ENCODE measurements at regions not wholly inside any gene's neighbourhood (a gene's known extent, or its start where the extent isn't known, plus 50 kb on each side); places are given as distances from the start of the nearest gene placed in this dataset.
"Not testable (repeated sequence)": the region's sequence is repeated elsewhere in the genome, so short reads cannot be mapped to it uniquely, and the experiment has no call there.

DNA sequence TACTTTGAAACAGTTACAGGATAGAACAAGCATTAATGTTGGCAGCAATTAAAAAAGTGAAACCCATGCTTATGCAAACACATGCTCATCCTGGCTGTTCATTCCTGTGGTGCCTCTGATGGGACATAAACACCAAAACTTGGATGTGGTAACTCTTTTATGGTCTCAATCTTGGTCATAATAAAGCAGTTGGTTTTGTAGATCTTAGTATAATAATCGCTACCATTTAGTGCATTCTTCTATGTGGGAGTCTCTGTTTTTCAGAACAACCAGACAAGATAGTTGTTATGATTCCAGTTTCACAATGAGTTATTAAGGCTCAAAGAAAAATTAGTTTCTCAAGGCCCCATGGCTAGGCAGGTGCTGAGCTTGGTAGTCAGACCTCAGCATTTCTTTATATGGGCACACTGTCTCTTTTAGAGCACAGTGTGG lies 184.0 kb downstream of the UTRN start:
- peaks cover 30% of the 10 kb centered on the region for H3K36me3 Mint-ChIP-seq (ENCODE audit: unreplicated experiment)
- DNase-seq (ENCODE audit: extremely low spot score, unreplicated experiment) = no peak
- no peaks in the 10 kb centered on the region for H3K4me1 Mint-ChIP-seq (ENCODE audit: unreplicated experiment)
- TF ChIP-seq, protein P1, sequence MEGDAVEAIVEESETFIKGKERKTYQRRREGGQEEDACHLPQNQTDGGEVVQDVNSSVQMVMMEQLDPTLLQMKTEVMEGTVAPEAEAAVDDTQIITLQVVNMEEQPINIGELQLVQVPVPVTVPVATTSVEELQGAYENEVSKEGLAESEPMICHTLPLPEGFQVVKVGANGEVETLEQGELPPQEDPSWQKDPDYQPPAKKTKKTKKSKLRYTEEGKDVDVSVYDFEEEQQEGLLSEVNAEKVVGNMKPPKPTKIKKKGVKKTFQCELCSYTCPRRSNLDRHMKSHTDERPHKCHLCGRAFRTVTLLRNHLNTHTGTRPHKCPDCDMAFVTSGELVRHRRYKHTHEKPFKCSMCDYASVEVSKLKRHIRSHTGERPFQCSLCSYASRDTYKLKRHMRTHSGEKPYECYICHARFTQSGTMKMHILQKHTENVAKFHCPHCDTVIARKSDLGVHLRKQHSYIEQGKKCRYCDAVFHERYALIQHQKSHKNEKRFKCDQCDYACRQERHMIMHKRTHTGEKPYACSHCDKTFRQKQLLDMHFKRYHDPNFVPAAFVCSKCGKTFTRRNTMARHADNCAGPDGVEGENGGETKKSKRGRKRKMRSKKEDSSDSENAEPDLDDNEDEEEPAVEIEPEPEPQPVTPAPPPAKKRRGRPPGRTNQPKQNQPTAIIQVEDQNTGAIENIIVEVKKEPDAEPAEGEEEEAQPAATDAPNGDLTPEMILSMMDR (IDR thresholded peaks at IDR 0.05) = no peak
- no peaks in the 10 kb centered on the region for H3K27me3 Mint-ChIP-seq (ENCODE audit: unreplicated experiment)
- H3K9me3 Mint-ChIP-seq (ENCODE audit: unreplicated experiment) = no peaks in the 10 kb centered on the region
- no peak overlapping the region for H3K27ac Mint-ChIP-seq (ENCODE audit: unreplicated experiment)
- H3K4me3 Mint-ChIP-seq (ENCODE audit: unreplicated experiment) = no peak overlapping the region

DNA sequence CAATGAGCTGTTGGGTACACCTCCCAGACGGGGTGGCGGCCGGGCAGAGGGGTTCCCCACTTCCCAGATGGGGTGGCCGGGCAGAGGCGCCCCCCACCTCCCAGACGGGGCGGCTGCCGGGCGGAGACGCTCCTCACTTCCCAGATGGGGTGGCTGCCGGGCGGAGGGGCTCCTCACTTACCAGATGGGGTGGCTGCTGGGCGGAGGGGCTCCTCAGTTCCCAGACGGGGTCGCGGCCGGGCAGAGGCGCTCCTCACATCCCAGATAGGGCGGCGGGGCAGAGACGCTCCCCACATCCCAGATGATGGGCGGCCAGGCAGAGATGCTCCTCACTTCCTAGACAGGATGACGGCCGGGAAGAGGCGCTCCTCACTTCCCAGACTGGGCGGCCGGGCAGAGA lies 185.1 kb downstream of the UTRN start:
- H3K4me3 Mint-ChIP-seq (ENCODE audit: unreplicated experiment); H3K9me3 Mint-ChIP-seq (ENCODE audit: unreplicated experiment); H3K27ac Mint-ChIP-seq (ENCODE audit: unreplicated experiment); DNase-seq (ENCODE audit: extremely low spot score, unreplicated experiment); H3K4me1 Mint-ChIP-seq (ENCODE audit: unreplicated experiment); H3K27me3 Mint-ChIP-seq (ENCODE audit: unreplicated experiment): not testable (repeated sequence)
- peaks cover 29% of the 10 kb centered on the region for H3K36me3 Mint-ChIP-seq (ENCODE audit: unreplicated experiment)

DNA sequence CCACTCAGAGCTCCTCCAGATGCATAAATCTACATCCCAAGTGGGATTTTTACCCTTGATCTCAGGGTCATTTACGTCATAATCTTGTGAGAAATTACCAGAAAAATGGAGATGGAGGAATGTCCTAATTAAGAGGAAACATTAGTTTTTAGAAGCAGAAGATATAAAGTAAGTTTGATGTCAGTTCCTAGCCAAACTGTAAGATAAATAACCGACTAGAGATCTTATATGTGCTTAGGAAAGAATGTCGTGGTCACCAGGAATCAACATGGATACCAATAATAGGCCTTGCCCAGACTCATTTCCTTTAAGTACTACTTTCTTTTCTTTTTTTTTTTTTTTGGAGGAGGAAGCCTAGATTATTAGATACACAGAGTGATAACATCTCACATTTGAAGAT lies 186.9 kb downstream of the UTRN start:
- DNase-seq (ENCODE audit: extremely low spot score, unreplicated experiment) = no peak

DNA sequence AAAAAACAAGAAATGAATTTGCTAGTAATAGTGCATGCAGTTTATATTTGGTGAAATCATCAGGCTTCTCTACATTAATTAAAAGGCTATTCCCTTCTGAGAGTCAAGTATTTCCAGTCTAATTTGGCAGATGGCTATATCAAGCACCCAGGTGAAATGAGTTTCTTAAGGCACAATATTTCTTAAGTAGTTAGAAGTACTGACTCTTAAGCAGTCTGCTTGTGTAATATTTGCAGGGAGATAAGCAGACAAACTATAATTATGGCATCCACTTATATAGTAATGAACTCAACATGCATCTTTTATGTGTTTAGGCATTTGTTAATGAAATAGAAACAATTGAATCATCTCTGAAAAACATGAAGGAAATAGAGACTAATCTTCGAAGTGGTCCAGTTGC lies 189.2 kb downstream of the UTRN start:
- H3K27me3 Mint-ChIP-seq (ENCODE audit: unreplicated experiment) = no peaks in the 10 kb centered on the region
- TF ChIP-seq, protein P1 (IDR thresholded peaks at IDR 0.05) = no peak
- no peak for DNase-seq (ENCODE audit: extremely low spot score, unreplicated experiment)
- peaks cover 35% of the 10 kb centered on the region for H3K36me3 Mint-ChIP-seq (ENCODE audit: unreplicated experiment)
- H3K27ac Mint-ChIP-seq (ENCODE audit: unreplicated experiment) = no peak overlapping the region
- H3K9me3 Mint-ChIP-seq (ENCODE audit: unreplicated experiment) = no peaks in the 10 kb centered on the region
- H3K4me1 Mint-ChIP-seq (ENCODE audit: unreplicated experiment) = peaks cover 16% of the 10 kb centered on the region
- H3K4me3 Mint-ChIP-seq (ENCODE audit: unreplicated experiment) = no peak overlapping the region

More for the DNA sequence above, 186.9 kb downstream of the UTRN start:
- no peaks in the 10 kb centered on the region for H3K9me3 Mint-ChIP-seq (ENCODE audit: unreplicated experiment)
- H3K4me1 Mint-ChIP-seq (ENCODE audit: unreplicated experiment) = peaks cover 3% of the 10 kb centered on the region
- H3K27ac Mint-ChIP-seq (ENCODE audit: unreplicated experiment) = peak overlapping the region; percentile 3
- TF ChIP-seq, protein P1 (IDR thresholded peaks at IDR 0.05) = no peak
- peaks cover 37% of the 10 kb centered on the region for H3K36me3 Mint-ChIP-seq (ENCODE audit: unreplicated experiment)
- H3K4me3 Mint-ChIP-seq (ENCODE audit: unreplicated experiment) = no peak overlapping the region
- no peaks in the 10 kb centered on the region for H3K27me3 Mint-ChIP-seq (ENCODE audit: unreplicated experiment)

DNA sequence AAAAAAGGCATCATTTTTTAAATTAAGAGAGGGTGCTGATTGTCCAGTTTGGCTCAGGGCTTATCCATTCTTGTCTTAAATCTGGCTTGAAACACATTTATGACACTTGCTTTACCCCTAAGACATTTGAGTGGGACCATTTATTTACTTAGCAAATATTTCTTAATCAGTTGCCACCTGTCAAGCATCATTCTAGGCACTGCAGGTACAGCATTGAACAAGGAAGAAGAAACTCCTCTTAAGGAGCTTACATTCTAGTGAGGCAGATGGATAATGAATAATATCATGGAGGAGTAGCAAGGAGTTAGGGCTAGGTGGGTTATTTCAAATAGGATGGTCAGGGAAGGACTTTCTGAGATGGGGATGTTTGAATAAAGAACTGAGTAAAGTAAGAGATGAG lies 189.8 kb downstream of the UTRN start:
- Mint-ChIP-seq H3K9me3 (ENCODE audit: unreplicated experiment) (no peaks in the 10 kb centered on the region), H3K27ac (ENCODE audit: unreplicated experiment) (no peak overlapping the region)
- TF ChIP-seq, protein P1 (IDR thresholded peaks at IDR 0.05) = no peak

DNA sequence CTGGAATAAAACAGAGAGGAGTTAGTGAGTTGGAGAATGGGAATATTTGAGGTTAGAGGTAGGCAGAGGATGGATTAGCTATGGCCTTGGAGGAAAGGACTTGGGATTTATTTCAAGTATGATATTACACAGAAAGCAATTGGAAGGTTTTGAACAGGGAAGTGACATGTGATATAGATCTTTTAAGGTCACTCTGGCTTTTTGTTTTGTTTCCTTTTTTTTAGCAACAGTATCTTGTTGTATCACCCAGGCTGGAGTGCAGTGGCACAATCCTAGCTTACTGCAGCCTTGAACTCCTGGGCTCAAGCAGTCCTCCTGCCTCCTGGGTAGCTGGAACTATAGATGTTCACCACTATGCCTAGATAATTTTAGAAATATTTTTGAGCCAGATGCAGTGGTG lies 190.3 kb downstream of the UTRN start:
- Mint-ChIP-seq H3K4me1 (ENCODE audit: unreplicated experiment) (peaks cover 16% of the 10 kb centered on the region), H3K27ac (ENCODE audit: unreplicated experiment) (no peak overlapping the region), H3K4me3 (ENCODE audit: unreplicated experiment) (no peak overlapping the region), H3K27me3 (ENCODE audit: unreplicated experiment) (no peaks in the 10 kb centered on the region), H3K9me3 (ENCODE audit: unreplicated experiment) (no peaks in the 10 kb centered on the region), H3K36me3 (ENCODE audit: unreplicated experiment) (peaks cover 44% of the 10 kb centered on the region)
- DNase-seq (ENCODE audit: extremely low spot score, unreplicated experiment) = no peak
- TF ChIP-seq, protein P1 (IDR thresholded peaks at IDR 0.05) = no peak

More for the DNA sequence above, 189.8 kb downstream of the UTRN start:
- no peak for DNase-seq (ENCODE audit: extremely low spot score, unreplicated experiment)
- H3K27me3 Mint-ChIP-seq (ENCODE audit: unreplicated experiment) = no peaks in the 10 kb centered on the region
- peaks cover 16% of the 10 kb centered on the region for H3K4me1 Mint-ChIP-seq (ENCODE audit: unreplicated experiment)
- peaks cover 40% of the 10 kb centered on the region for H3K36me3 Mint-ChIP-seq (ENCODE audit: unreplicated experiment)
- H3K4me3 Mint-ChIP-seq (ENCODE audit: unreplicated experiment) = no peak overlapping the region

Measured in osteocyte (in vitro differentiated cells).